Left ventricle myocardium inferior (tissue), 1 donor: ENCODE measurements at regions not wholly inside any gene's neighbourhood (a gene's known extent, or its start where the extent isn't known, plus 50 kb on each side); places are given as distances from the start of the nearest gene placed in this dataset.

Experiments
- DNase-seq: peaks from one replicate; pipeline ENCODE4 v3.0.0-alpha.2; 2020
- H3K27ac ChIP-seq: fragments of 200-600 bp; replicated peaks from 2 replicates; pipeline ENCODE4 v1.8.0; 2021
- H3K27me3 ChIP-seq: fragments of 200-600 bp; 2 replicates; pipeline ENCODE4 v1.8.0; 2021; ENCODE audit warnings: low read depth
- H3K36me3 ChIP-seq: fragments of 200-600 bp; 2 replicates; pipeline ENCODE4 v1.8.0; 2021
- H3K4me1 ChIP-seq: fragments of 200-600 bp; 2 replicates; pipeline ENCODE4 v1.8.0; 2021
- H3K4me3 ChIP-seq: fragments of 200-600 bp; 2 replicates; pipeline ENCODE4 v1.8.0; 2021; ENCODE audit warnings: mild to moderate bottlenecking, moderate library complexity
- H3K9me3 ChIP-seq: fragments of 200-600 bp; replicated peaks from 2 replicates; pipeline ENCODE4 v1.8.0; 2021
- CTCF ChIP-seq: fragments of 200-600 bp; IDR thresholded peaks from 2 replicates; pipeline ENCODE4 v1.8.0; 2021; ENCODE audit warnings: antibody characterized with exemption, mild to moderate bottlenecking, borderline replicate concordance
- intact Hi-C: fragments of 100-400 bp; cut with micrococcal nuclease; formaldehyde crosslinking; loops from one replicate; pipeline ENCODE4 v1.11.0; 2022
- donor health status: DM: no; HTN: yes; CAD: no; lungs with severe emphysema.

DNA sequence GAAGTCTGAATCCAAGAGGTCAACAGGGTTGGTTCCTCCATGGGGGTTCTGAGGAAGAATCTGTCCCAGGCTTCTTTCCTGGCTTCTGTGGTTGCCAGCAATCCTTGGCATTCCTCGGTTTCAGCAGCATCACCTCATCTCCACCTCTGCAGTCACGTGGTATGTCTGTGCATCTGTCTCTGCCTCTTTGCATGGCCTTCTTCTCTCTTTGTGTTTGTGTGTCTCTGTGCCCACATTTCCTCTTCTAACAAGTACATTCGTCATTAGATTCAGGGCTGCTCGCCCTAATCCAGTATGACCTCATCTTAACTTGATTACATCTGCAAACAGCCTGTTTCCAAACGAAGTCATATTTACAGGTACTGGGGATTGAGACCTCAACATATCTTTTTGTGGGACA lies 114.0 kb downstream of the BCOR start:
- no peaks in the 10 kb centered on the region for H3K27me3 ChIP-seq
- H3K9me3 ChIP-seq: no peaks in the 10 kb centered on the region
- no peak overlapping the region for H3K27ac ChIP-seq
- no peak for TF ChIP-seq CTCF
- no peak for DNase-seq
- H3K36me3 ChIP-seq: no peaks in the 10 kb centered on the region
- intact Hi-C loops: no loop called here
- H3K4me1 ChIP-seq: peaks cover 8% of the 10 kb centered on the region
- no peak overlapping the region for H3K4me3 ChIP-seq

GRCh38 chrX:39984191-39984956 lies 113.4 kb downstream of the BCOR start:
- DNase-seq: no peak
- H3K27me3 ChIP-seq: no peaks in the 10 kb centered on the region
- H3K36me3 ChIP-seq: no peaks in the 10 kb centered on the region
- no peak for TF ChIP-seq CTCF
- no peak overlapping the region for H3K4me3 ChIP-seq
- no peak overlapping the region for H3K27ac ChIP-seq
- H3K9me3 ChIP-seq: no peaks in the 10 kb centered on the region
- intact Hi-C loops: no loop called here
- peaks cover 8% of the 10 kb centered on the region for H3K4me1 ChIP-seq

DNA sequence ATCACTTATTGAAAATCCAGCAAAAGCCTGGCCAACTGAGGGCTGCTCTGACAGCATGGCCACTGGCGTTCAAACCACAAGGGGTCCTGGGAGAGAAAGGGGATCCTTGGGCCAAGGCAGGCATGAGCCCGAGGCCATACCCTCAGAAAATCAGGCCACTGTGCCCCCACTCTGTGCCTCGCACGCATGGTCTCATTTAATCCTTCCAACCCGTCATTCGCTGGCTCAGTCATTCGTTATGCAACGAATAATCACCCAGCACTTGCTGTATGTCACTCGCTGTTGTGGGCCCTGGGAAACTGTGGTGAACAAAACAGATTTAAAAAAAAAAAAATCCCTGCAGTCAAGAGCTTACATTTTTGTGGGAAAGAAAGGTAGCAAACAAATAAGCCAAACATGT lies 112.7 kb downstream of the BCOR start:
- intact Hi-C loops: no loop called here
- TF ChIP-seq CTCF: no peak

DNA sequence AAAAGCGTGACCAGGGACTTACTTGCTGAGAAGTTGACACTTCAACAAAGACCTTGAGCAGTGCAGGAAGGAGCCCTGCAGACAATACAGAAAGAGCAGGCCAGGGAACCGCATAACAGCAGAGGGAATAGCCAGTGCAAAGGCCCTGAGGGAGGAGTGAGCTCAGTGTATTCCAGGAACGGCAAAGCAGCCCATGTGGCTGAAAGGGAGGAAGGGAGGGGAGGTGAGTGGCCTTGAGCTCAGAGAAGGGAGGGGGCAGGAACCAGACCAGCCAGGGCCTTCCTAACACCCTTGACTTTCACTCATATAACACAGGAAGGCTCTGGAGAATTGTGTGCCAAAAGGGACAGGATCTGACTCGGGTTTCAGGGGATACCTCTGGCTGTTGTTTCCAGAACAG lies 112.2 kb downstream of the BCOR start:
- H3K4me3 ChIP-seq: no peak overlapping the region
- H3K27ac ChIP-seq: no peak overlapping the region
- no peaks in the 10 kb centered on the region for H3K9me3 ChIP-seq
- H3K36me3 ChIP-seq: no peaks in the 10 kb centered on the region
- intact Hi-C loops: no loop called here
- no peak for TF ChIP-seq CTCF
- H3K4me1 ChIP-seq: peaks cover 8% of the 10 kb centered on the region
- no peaks in the 10 kb centered on the region for H3K27me3 ChIP-seq
- no peak for DNase-seq

More for the DNA sequence above, 112.7 kb downstream of the BCOR start:
- Histone ChIP-seq H3K4me1 (peaks cover 8% of the 10 kb centered on the region), H3K4me3 (no peak overlapping the region), H3K36me3 (no peaks in the 10 kb centered on the region), H3K27ac (no peak overlapping the region), H3K9me3 (no peaks in the 10 kb centered on the region), H3K27me3 (no peaks in the 10 kb centered on the region)
- no peak for DNase-seq

- intact Hi-C loops: no loop called here
- Histone ChIP-seq H3K27ac (no peak overlapping the region), H3K9me3 (no peaks in the 10 kb centered on the region), H3K27me3 (no peaks in the 10 kb centered on the region), H3K36me3 (no peaks in the 10 kb centered on the region), H3K4me1 (peaks cover 8% of the 10 kb centered on the region), H3K4me3 (no peak overlapping the region)
- no peak for TF ChIP-seq CTCF
- DNase-seq: no peak
These were observed 109.3 kb downstream of the BCOR start for GRCh38 chrX:39988496-39988895.
